Colonic mucosa (tissue), 4 donors: ENCODE measurements at regions not wholly inside any gene's neighbourhood (a gene's known extent, or its start where the extent isn't known, plus 50 kb on each side); places are given as distances from the start of the nearest gene placed in this dataset.

ENCODE experiments used
- DNase-seq: peaks from one replicate; pipeline ENCODE4 v3.0.0-alpha.2; 2020
- H3K27ac ChIP-seq: fragments of 200-600 bp; one replicate; pipeline ENCODE4 v1.8.0; 2021
- H3K27me3 ChIP-seq: fragments of 200-600 bp; one replicate; pipeline ENCODE4 v1.8.0; 2021
- H3K36me3 ChIP-seq: fragments of 200-600 bp; one replicate; pipeline ENCODE4 v1.8.0; 2021
- H3K4me1 ChIP-seq: fragments of 200-600 bp; one replicate; pipeline ENCODE4 v1.8.0; 2021; ENCODE audit warnings: mild to moderate bottlenecking
- H3K4me3 ChIP-seq: fragments of 200-600 bp; one replicate; pipeline ENCODE4 v1.8.0; 2021
- H3K9ac ChIP-seq, 2 donors: one replicate each; pipeline ENCODE4 v1.7.0; 2013; ENCODE audit warnings: control low read depth in 2 of 2, low read depth in 2 of 2, low read length in 2 of 2
- H3K9me3 ChIP-seq: fragments of 200-600 bp; one replicate; pipeline ENCODE4 v1.8.0; 2021
- intact Hi-C: fragments of 100-400 bp; cut with DNase I; formaldehyde crosslinking; loops from one replicate; pipeline ENCODE4 v1.14.1; 2022
- TF ChIP-seq, protein P1 (sequence below): fragments of 200-600 bp; IDR thresholded peaks from one replicate; pipeline ENCODE4 v1.8.0; 2022; ENCODE audit warnings: antibody characterized with exemption, mild to moderate bottlenecking
- donor health status: healthy.
- donor health status: DM: no; HTN: no; CAD: no.
- donor health status: DM: no; HTN: no; CAD: no.

DNA sequence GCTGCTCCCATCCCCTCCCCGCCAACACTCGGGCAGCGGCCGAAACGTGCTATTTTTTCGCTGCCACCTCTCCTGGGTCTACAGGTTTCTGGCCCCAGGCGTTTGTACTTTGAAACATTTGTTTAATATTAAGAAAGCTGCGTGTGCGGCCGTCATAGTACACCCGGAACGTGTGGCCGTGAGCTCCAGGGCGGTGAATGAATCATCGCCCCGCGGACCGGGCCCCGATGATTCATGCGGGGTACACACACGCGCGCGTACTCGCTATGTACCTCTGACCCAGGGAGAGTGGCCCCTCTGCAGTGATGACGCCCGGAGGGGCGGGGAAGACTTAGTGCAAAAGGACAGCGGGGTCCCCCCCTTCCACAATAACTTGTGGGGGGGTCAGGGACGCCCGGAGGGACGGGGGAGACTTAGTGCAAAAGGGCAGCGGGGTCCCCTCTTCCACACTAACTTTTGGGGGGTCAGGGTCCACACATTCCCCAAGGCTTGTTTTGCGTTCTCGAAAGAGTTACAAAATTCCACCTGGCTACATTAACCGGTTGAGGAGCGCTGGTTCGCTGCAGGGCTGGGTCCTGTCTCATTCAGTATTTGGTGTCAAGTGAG, 56.5 kb upstream of the PCGF5 start:
- H3K4me1 ChIP-seq = no peaks in the 10 kb centered on the region
- no peaks in the 10 kb centered on the region for H3K9me3 ChIP-seq
- H3K36me3 ChIP-seq = no peaks in the 10 kb centered on the region
- intact Hi-C loops = loop anchor here (10.0 kb wide), 1 partner anchor 51 kb away; no protein-coding TSS in a partner anchor
- H3K27ac ChIP-seq = peak overlapping the region; percentile 91
- H3K4me3 ChIP-seq = peak overlapping the region; percentile 89
- TF ChIP-seq, protein P1, sequence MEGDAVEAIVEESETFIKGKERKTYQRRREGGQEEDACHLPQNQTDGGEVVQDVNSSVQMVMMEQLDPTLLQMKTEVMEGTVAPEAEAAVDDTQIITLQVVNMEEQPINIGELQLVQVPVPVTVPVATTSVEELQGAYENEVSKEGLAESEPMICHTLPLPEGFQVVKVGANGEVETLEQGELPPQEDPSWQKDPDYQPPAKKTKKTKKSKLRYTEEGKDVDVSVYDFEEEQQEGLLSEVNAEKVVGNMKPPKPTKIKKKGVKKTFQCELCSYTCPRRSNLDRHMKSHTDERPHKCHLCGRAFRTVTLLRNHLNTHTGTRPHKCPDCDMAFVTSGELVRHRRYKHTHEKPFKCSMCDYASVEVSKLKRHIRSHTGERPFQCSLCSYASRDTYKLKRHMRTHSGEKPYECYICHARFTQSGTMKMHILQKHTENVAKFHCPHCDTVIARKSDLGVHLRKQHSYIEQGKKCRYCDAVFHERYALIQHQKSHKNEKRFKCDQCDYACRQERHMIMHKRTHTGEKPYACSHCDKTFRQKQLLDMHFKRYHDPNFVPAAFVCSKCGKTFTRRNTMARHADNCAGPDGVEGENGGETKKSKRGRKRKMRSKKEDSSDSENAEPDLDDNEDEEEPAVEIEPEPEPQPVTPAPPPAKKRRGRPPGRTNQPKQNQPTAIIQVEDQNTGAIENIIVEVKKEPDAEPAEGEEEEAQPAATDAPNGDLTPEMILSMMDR = no peak
- DNase-seq = peak; percentile 66
- H3K9ac ChIP-seq = peak overlapping the region; percentile 70 to 94
- no peaks in the 10 kb centered on the region for H3K27me3 ChIP-seq

DNA sequence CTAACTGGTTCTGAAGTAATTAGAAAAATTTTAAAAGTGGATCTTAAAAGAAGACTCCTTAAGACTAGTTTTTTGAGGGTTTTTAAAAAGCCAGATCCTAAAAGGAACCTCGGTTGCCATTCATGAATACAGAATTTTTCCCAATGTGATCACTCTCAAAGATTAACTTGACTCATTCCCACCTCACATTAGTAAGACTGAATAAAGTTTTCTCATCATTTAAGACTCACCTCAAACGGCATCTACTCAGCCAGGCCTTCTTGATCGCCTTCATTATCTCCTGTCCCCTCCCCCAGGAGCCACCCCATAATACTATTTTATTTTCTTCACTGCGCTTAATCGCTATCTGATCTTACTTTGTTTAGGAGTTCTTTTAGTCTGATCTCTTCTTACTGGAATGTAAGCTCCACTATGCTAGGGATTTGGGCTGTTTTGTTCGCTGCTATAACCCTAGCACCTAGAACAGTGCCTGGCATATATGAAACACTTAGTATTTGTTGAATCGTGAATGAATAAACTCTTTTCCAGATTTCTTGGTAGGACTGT, 55.9 kb upstream of the PCGF5 start:
- intact Hi-C loops = loop anchor here (10.0 kb wide), 1 partner anchor 50 kb away; no protein-coding TSS in a partner anchor
- no peak for DNase-seq

DNA sequence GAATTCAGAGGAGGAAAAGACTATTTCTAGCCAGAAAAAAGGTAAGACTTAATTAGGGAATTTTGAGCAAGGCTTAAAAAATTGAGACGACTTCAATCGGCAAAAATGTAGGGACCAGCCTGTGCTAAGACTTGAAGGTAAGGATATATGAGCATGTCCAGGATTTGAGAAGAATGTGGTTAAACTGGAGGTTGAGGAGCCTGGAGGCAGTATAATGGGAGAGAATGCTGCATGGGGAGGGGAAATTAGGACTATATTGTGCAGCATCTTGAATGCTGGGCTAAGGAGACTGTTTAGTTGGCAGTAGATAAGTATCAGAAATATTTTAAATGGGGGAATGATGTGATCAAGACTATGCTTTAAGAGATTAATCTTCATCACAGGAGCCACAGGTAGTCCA, 53.1 kb upstream of the PCGF5 start:
- intact Hi-C loops = loop anchor here (10.0 kb wide), 1 partner anchor 47 kb away; no protein-coding TSS in a partner anchor
- Histone ChIP-seq H3K27me3 (no peaks in the 10 kb centered on the region), H3K9me3 (no peaks in the 10 kb centered on the region), H3K27ac (no peak overlapping the region), H3K4me3 (no peak overlapping the region), H3K4me1 (no peaks in the 10 kb centered on the region), H3K36me3 (no peaks in the 10 kb centered on the region), H3K9ac (no peak overlapping the region)
- DNase-seq = no peak
- TF ChIP-seq, protein P1 = no peak

More for the DNA sequence above, 55.9 kb upstream of the PCGF5 start:
- Histone ChIP-seq H3K4me1 (no peaks in the 10 kb centered on the region), H3K4me3 (peak overlapping the region; percentile 89), H3K36me3 (no peaks in the 10 kb centered on the region), H3K9me3 (no peaks in the 10 kb centered on the region), H3K27ac (no peak overlapping the region), H3K9ac (peak overlapping the region in 1 of 2 donors; percentile 70), H3K27me3 (no peaks in the 10 kb centered on the region)
- TF ChIP-seq, protein P1 = no peak

DNA sequence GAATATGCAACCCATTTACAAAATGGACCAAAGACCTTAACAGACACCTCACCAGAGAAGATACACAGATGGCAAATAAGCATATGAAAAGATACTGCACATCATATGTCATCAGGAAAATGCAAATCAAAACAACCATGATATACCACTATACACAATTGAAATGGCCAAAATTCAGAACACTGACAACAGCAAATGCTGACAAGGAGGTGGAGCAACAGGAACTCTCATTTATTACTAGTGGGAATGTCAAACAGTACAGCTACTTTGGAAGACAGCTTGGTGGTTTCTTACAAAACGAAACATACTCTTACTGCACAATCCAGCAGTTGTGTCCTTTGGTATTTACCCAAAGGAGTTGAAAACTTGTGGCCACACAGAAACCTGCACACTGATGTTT, 50.0 kb upstream of the PCGF5 start:
- Histone ChIP-seq H3K27ac (no peak overlapping the region), H3K9ac (no peak overlapping the region), H3K4me1 (no peaks in the 10 kb centered on the region), H3K36me3 (no peaks in the 10 kb centered on the region), H3K27me3 (no peaks in the 10 kb centered on the region), H3K4me3 (no peak overlapping the region), H3K9me3 (no peaks in the 10 kb centered on the region)
- intact Hi-C loops = no loop called here
- TF ChIP-seq, protein P1 = no peak
- no peak for DNase-seq
